ENCODE measurements at regions not wholly inside any gene's neighbourhood (a gene's known extent, or its start where the extent isn't known, plus 50 kb on each side); places are given as distances from the start of the nearest gene placed in this dataset.

DNA sequence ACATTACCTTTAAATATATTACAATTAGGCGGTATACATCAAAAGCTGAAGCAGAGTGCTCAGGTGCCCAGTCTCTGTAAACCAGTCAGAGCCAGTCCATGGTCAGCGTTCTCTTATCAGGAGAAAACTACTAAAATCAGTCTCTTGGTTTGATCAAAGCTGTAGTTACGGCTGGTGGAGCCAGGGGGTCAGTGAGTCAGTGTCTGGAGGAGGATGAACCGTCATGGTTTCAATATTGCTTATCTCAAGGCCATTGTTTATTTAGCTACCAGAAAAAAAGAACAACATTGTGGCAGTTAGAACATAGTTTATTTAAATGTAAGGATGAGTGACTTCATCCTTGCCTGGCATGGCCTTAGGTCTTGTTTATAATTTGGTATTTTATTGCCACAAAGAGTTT is 71.3 kb upstream of the NYAP2 start:
- no peak for TF ChIP-seq CTCF (conservative IDR thresholded peaks at IDR 0.05; ENCODE audit: low read length)
- no peak for TF ChIP-seq EZH2phosphoT487 (IDR thresholded peaks at IDR 0.05; ENCODE audit: borderline replicate concordance, low read depth, low read length)

All from OCI-LY7 (cell line).